Neural cell (in vitro differentiated cells): ENCODE measurements at regions not wholly inside any gene's neighbourhood (a gene's known extent, or its start where the extent isn't known, plus 50 kb on each side); places are given as distances from the start of the nearest gene placed in this dataset.

ENCODE experiments used
- EP300 ChIP-seq: fragments of 450-650 bp; conservative IDR thresholded peaks from 2 replicates; pipeline ENCODE4 v1.6.1; 2014; ENCODE audit warnings: antibody characterized with exemption, mild to moderate bottlenecking, moderate library complexity; ENCODE audit not compliant: poor library complexity, severe bottlenecking
- EZH2 ChIP-seq: fragments of 200-600, 300-800 bp; shearing (Covaris generic), sonication (generic); IDR thresholded peaks from 2 replicates; pipeline ENCODE4 v1.6.1; 2014; ENCODE audit warnings: antibody characterized with exemption, low read length, borderline replicate concordance, mild to moderate bottlenecking; ENCODE audit not compliant: insufficient read depth, poor library complexity, severe bottlenecking
- POLR2AphosphoS5 ChIP-seq: IDR thresholded peaks from 2 replicates; pipeline ENCODE4 v1.6.1; 2012
- SMC3 ChIP-seq: fragments of 450-650 bp; conservative IDR thresholded peaks from 2 replicates; pipeline ENCODE4 v1.6.1; 2014; ENCODE audit warnings: antibody characterized with exemption, mild to moderate bottlenecking, moderate library complexity; ENCODE audit not compliant: poor library complexity
- TAF1 ChIP-seq: IDR thresholded peaks from 2 replicates; pipeline ENCODE4 v1.6.1; 2012; ENCODE audit warnings: low read depth
- TF ChIP-seq, protein P1 (sequence below): fragments of 450-650 bp; IDR thresholded peaks from 2 replicates; pipeline ENCODE4 v1.5.1; 2014; ENCODE audit warnings: antibody characterized with exemption, mild to moderate bottlenecking, moderate library complexity; ENCODE audit not compliant: poor library complexity, severe bottlenecking
- TF ChIP-seq, protein P2 (sequence below): IDR thresholded peaks from 2 replicates; pipeline ENCODE4 v1.6.1; 2012; ENCODE audit warnings: borderline replicate concordance

- TF ChIP-seq POLR2AphosphoS5: no peak
- TF ChIP-seq, protein P1, sequence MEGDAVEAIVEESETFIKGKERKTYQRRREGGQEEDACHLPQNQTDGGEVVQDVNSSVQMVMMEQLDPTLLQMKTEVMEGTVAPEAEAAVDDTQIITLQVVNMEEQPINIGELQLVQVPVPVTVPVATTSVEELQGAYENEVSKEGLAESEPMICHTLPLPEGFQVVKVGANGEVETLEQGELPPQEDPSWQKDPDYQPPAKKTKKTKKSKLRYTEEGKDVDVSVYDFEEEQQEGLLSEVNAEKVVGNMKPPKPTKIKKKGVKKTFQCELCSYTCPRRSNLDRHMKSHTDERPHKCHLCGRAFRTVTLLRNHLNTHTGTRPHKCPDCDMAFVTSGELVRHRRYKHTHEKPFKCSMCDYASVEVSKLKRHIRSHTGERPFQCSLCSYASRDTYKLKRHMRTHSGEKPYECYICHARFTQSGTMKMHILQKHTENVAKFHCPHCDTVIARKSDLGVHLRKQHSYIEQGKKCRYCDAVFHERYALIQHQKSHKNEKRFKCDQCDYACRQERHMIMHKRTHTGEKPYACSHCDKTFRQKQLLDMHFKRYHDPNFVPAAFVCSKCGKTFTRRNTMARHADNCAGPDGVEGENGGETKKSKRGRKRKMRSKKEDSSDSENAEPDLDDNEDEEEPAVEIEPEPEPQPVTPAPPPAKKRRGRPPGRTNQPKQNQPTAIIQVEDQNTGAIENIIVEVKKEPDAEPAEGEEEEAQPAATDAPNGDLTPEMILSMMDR: no peak
- no peak for TF ChIP-seq TAF1
- no peak for TF ChIP-seq EP300
- no peak for TF ChIP-seq EZH2
- TF ChIP-seq, protein P2, sequence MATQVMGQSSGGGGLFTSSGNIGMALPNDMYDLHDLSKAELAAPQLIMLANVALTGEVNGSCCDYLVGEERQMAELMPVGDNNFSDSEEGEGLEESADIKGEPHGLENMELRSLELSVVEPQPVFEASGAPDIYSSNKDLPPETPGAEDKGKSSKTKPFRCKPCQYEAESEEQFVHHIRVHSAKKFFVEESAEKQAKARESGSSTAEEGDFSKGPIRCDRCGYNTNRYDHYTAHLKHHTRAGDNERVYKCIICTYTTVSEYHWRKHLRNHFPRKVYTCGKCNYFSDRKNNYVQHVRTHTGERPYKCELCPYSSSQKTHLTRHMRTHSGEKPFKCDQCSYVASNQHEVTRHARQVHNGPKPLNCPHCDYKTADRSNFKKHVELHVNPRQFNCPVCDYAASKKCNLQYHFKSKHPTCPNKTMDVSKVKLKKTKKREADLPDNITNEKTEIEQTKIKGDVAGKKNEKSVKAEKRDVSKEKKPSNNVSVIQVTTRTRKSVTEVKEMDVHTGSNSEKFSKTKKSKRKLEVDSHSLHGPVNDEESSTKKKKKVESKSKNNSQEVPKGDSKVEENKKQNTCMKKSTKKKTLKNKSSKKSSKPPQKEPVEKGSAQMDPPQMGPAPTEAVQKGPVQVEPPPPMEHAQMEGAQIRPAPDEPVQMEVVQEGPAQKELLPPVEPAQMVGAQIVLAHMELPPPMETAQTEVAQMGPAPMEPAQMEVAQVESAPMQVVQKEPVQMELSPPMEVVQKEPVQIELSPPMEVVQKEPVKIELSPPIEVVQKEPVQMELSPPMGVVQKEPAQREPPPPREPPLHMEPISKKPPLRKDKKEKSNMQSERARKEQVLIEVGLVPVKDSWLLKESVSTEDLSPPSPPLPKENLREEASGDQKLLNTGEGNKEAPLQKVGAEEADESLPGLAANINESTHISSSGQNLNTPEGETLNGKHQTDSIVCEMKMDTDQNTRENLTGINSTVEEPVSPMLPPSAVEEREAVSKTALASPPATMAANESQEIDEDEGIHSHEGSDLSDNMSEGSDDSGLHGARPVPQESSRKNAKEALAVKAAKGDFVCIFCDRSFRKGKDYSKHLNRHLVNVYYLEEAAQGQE: no peak
- TF ChIP-seq SMC3: no peak
Observed at GRCh38 chr9:109993250-109993978, 213.4 kb downstream of the PALM2AKAP2 start.
